Mucosa of gallbladder (tissue), 1 donor: ENCODE measurements at regions not wholly inside any gene's neighbourhood (a gene's known extent, or its start where the extent isn't known, plus 50 kb on each side); places are given as distances from the start of the nearest gene placed in this dataset.

Source experiments
- DNase-seq: peaks from one replicate; pipeline ENCODE4 v3.0.0-alpha.2; 2020; ENCODE audit warnings: low spot score
- donor health status: DM: no; HTN: no; CAD: no.

GRCh38 chr3:25226747-25227146 is 201.3 kb upstream of the RARB start:
- no peak for DNase-seq

- no peak for DNase-seq
Observed at GRCh38 chr3:25229586-25229985, 198.5 kb upstream of the RARB start.

GRCh38 chr3:25235031-25235430 is 193.0 kb upstream of the RARB start:
- no peak for DNase-seq

GRCh38 chr3:25235466-25235865 is 192.6 kb upstream of the RARB start:
- no peak for DNase-seq

GRCh38 chr3:25237602-25238001 is 190.5 kb upstream of the RARB start:
- no peak for DNase-seq

- DNase-seq = no peak
Observed at GRCh38 chr3:25239042-25239441, 189.0 kb upstream of the RARB start.

- DNase-seq = no peak
Observed at GRCh38 chr3:25246913-25247312, 181.2 kb upstream of the RARB start.

- DNase-seq = no peak
Observed at GRCh38 chr3:25252291-25252690, 175.8 kb upstream of the RARB start.

GRCh38 chr3:25257026-25257425 is 171.0 kb upstream of the RARB start:
- no peak for DNase-seq

- DNase-seq = no peak
Observed at GRCh38 chr3:25259871-25260270, 168.2 kb upstream of the RARB start.

- DNase-seq = no peak
Observed at GRCh38 chr3:25262322-25262721, 165.7 kb upstream of the RARB start.

GRCh38 chr3:25265284-25265683 is 162.8 kb upstream of the RARB start:
- DNase-seq = no peak

- no peak for DNase-seq
Observed at GRCh38 chr3:25266677-25267076, 161.4 kb upstream of the RARB start.

- DNase-seq = no peak
Observed at GRCh38 chr3:25272090-25272489, 156.0 kb upstream of the RARB start.

- no peak for DNase-seq
Observed at GRCh38 chr3:25273582-25274171, 154.4 kb upstream of the RARB start.

GRCh38 chr3:25277503-25277902 is 150.6 kb upstream of the RARB start:
- DNase-seq = no peak

GRCh38 chr3:25281041-25281731 is 146.9 kb upstream of the RARB start:
- DNase-seq = no peak

- no peak for DNase-seq
Observed at GRCh38 chr3:25281732-25282126, 146.3 kb upstream of the RARB start.

- DNase-seq = no peak
Observed at GRCh38 chr3:25283613-25284012, 144.4 kb upstream of the RARB start.

GRCh38 chr3:25284249-25284648 is 143.8 kb upstream of the RARB start:
- no peak for DNase-seq

GRCh38 chr3:25287291-25287884 is 140.7 kb upstream of the RARB start:
- no peak for DNase-seq

- DNase-seq = no peak
Observed at GRCh38 chr3:25288413-25288812, 139.7 kb upstream of the RARB start.

- no peak for DNase-seq
Observed at GRCh38 chr3:25289156-25289555, 138.9 kb upstream of the RARB start.

GRCh38 chr3:25289663-25290062 is 138.4 kb upstream of the RARB start:
- DNase-seq = no peak
